A204.1 (cell line): ENCODE measurements at regions not wholly inside any gene's neighbourhood (a gene's known extent, or its start where the extent isn't known, plus 50 kb on each side); places are given as distances from the start of the nearest gene placed in this dataset.

Experiments used
- FAIRE-seq: peaks from 2 replicates; lab custom pipeline; 2012; peaks lifted over from hg19 to GRCh38; lab: Jason Lieb, UNC

DNA sequence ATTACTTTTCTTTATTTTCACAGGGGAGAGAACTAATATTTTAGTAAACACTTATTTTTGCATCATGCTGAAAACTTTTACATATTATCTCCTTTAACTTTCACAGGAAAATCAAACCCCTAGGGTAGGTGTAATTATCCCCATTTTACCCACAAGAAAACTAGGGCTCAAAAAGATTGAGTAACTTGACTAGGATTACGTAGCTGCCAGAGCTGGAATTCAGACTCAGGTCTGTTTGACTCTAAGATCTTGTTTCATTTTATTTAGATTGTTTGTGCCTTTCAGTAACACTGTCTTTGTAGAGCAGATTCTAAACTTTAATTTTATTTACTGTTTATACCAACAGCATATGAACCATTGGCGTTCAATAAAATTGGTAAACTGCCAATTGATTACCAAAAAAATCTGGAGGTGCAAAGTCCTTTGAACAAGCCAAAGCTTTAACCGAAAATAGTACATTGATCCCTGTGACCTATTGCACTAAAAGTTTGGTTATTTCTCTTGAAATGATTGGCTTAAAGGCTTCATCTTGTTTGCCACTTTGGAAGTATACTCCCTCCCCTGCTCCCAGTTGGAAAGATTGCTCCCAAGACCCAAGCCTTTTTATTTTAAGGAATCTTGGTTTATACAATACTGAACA lies 71.0 kb upstream of the WDR26 start:
- no peak for FAIRE-seq

DNA sequence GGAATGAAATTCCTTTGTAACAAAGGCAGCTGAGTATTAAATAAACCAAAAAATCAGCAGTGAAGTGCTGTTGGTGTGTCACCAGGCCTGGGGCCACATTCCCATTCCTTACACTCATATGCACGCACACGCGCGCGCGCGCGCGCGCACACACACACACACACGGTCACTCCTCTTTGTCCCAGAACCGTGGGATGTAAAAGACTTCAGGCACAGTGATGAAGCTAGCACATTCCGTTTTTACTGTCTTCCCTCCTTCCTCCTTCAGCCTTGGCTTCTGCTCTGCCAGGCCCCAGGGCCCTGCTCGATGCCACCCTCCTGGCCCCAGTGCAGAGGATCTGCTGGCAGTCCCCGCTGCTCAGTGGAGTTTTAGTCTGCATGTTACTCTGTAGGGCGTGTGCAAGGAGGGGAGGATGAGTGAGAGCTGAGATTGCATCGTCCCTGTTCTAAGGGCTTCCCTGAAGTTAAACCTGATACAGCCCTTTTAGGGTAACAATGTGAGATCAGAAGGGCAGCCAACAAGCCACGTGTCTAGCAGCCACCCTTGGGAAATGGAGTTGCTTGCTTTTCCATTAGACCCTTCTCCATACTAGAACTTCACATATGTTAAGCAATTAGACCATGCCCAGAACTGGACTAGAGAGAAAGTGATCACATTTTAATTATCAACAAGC lies 71.7 kb upstream of the WDR26 start:
- FAIRE-seq = no peak

DNA sequence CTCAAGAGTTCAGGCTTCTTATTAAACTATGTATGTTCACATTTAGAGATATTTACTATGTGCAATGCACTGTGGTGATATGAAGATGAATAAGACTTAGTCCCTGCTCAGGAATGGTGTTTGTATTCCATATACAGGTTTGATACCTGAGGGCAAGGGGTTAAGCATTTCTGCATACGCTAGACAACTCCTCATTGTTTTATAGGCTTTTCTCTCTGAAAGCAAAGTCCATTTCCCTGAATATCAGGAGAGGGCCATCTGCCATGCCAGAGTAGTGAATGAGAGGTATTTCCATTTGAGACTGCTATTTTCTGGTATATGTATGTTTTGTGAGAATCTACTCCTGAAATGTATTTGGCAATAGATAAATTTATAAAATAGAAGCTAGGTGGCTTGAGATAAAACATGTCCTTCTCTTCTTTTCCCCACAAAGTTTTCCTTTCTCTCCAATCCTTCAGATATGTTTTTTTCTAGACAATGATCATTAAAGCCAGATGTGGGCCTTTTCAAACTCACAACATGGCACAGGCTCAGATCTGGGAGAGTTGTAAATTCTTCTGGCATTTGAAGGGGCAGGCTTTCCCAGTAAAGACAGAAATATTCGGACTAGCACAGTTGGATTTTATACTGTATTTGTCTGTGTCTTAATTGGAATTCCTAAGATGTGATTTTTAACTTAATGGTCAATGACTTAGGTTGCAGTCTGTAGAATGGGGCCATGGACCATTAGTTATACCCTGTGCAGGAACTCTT lies 73.3 kb upstream of the WDR26 start:
- no peak for FAIRE-seq

DNA sequence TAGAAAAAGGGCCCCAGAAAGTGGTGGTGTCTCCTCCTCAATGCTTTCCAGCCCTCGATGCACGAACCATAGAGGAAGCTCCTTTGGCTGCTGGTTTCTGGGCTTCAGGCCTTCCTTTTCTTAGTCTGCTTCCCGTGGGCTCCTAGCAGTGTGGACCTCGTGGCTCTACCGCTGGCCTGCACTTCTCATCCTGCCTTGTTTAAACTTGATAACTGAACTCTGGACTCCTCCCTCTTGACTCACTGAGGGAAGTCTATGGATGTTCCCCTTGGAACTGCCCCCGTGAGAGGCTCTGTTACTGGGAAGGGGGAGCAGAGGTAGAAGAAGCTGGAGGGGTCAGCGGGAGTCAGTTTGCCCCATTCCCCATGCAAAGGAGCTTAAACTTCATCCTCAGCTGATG lies 75.3 kb upstream of the WDR26 start:
- FAIRE-seq = no peak

DNA sequence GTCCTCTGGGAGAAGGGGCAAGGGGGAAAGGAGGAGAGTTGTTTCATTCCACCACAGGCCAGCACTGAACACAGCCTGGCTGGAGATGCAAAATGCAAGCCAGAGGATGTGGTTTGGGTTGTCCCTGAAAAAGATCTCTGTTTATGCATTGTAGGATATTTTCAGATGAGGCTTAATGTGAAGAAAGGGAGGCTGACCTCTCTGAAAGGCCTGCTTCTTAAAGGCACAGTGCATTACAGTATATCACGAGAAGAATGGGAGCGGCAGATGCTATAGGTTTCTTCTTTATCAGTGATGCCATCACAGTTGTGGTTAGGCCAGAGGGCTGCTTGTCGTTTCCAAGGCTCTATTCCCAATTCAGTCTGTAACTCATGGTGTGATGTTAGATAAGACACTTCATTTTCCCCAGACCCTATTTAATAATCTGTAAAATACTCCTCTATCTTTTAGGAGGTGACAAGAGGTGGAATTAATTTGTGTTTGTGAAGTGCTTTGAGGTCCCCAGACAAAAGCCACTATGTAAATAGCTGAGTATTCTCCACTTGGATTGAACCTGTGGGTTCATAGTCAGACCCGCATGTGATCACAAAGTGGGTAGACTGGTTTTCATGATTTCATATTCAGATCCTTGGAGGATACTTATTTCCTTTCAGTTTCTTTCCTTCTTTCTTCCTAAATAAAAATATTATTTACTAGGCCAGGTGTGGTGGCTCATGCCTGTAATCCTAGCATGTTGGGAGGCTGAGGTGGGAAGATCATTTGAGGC lies 76.5 kb upstream of the WDR26 start:
- no peak for FAIRE-seq

DNA sequence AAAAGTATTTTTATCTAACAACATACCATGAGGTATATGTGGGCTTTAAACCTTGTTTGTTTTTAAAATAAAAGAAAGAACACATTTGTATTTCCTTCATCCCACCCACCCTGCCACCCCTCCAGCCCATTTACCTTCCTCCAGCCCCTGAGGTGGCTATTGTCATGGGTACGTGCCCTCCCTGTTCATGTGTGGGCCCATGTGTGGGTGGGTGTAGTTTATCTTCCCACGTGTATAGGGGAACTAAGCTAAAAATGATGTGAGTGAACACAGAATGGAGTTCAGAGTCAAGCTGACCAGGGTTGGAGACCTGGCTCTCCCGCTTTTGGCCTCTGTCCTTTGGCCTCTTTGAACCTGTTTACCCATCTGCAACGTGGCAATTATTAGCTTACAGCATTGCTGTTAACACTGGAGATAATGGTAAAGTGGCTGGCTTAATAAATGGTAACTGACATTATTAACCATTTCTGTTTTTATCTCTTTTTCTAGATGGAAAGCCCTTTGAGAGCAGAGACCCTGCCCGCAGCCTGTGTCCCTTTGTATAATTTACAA lies 78.1 kb upstream of the WDR26 start:
- FAIRE-seq = no peak

DNA sequence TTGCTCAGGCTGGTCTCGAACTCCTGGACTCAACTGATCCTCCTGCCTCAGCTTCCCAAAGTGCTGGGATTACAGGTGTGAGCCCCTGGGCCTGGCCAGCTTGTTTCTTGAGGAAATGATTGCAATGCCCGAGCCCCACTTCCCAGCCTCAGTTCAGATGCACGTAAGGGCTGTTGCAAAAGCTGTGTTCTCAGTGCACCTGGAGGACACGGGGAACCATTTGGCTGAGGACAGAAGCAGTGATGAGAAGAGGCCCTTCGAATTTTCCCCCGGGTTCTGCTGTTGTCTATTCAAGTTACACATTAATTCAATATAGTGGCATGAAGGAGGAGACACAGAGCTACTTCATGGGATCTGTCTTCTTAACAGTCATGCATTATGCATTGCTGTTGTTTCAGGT lies 78.8 kb upstream of the WDR26 start:
- no peak for FAIRE-seq

DNA sequence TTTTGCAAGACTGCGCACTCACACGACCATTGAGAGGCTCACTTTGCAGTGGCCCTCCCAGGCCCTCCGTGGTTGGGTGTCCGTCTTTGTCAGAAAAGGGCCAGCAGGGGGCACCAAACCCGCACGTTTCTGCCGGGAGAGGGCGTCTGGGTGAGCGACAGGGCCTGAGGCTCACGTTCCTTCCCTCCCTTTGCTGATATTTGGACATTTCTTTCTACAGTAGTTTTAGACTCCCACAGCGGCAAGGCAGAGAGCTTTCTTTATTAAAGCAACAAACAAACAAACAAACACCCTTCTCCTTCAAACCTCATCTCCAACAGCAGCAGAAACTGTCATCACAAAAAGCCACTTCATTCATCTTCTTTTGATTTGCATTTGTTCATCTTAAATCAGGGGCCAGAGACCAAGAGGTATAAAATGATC lies 79.2 kb upstream of the WDR26 start:
- FAIRE-seq = peak; percentile 82

DNA sequence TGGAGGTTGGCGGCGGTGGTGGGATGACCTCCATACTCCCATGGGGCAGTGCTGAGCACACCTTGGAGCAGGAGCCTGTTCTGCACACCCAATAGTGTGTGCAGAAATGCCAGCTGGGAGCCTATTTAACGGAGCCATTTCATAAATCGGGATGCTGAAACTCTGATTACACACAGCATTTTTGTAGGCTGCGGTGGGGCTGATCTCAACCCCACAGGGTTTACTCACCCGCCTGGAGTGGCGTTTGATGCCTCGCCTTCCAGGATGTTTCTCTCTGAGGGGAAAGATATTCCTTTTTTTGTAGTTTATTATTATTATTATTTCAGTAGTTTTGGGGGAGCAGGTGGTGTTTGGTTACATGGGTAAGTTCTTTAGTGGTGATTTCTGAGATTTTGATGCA lies 82.6 kb upstream of the WDR26 start:
- FAIRE-seq = no peak

DNA sequence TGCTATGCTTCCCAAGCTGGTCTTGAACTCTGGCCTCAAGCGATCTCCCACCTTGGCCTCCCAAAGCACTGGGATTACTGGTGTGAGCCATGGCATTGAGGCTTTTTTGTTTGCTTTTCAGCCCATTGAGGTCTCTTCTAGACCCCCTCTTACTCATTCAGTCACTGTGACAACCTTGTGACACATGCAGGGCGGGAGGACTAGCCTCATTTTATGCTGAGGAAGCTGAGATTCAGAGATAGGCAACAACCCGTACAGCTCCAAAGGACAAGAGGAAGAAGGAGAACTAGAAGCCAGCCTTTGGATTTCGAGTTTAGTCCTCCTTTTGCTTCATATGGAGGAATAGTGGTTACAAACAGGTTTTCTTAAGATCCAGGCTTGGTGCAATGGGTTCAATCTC lies 83.9 kb upstream of the WDR26 start:
- no peak for FAIRE-seq

DNA sequence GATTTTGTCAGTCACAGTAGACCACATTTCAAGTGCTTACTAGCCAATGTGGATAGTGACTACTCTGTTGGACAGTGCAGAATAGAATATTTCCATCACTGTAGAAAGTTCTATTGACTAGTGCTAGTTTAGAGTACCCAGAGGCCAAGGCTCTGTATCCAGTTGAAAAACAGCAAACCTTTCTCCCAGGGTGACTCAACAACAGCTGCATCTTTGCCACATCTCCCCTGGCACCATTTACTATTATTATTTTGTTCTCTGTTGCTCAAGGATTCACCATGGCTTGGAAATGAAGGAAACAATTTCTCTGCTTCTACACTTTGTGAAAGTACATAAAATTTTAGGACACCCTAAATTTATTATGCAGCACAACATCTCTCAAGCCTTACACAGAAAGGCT lies 85.3 kb upstream of the WDR26 start:
- no peak for FAIRE-seq

DNA sequence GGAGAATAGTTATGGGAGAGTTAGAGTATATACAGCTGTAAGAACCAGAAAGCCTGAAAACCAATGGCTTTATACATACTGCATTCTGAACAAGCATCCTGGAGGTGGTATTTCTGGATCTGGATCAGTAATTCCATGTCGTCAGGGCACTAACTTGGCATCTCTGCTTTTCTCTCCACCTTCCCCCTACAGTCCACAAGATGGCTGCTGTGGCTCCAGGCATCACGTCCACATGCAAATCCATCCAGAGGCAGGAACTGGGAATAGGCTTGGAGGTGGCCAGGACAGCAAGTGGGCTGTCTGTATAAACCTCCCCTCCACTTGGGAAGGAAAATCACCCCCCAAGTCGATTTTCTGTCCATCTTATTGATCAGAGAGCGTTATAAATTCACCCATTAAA lies 86.2 kb upstream of the WDR26 start:
- FAIRE-seq = no peak

DNA sequence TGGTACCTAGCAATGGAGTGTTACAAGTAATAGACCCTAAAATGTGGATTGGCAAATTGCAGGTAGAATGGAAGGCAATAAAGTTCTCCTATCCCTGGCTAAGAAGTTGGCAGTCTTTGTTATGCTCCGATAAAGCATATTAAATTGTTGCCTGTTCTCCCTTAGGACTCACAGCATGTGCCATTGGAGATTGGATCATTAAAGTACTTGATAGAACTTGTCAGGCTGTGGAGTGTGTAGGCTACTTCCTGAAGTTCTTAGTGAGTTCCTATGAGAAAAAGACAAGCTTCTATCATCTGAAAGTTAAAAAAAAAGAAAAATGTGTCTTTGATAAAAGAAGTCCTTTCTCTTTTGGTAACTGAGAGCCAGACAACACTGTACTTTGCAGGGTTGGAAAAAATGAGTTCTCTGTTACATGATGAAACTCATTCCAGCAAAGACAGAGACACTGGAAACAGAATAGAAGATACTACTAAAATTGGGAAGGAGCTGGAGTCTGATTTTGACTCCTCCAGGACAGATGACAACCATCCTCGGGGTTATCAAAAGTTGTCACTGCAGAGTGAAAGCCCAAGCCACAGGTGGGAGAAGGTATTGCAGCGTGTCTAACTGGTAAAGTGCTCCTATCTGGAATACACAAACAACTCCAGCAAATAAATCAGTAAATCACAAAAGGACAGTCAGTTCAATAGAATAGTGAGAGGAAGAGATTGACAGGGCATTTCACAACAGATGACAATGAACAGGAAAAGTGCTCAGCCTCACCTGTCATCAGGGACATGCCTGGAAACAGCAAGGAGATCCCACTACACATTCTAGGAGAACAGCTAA lies 87.5 kb upstream of the WDR26 start:
- FAIRE-seq = no peak

DNA sequence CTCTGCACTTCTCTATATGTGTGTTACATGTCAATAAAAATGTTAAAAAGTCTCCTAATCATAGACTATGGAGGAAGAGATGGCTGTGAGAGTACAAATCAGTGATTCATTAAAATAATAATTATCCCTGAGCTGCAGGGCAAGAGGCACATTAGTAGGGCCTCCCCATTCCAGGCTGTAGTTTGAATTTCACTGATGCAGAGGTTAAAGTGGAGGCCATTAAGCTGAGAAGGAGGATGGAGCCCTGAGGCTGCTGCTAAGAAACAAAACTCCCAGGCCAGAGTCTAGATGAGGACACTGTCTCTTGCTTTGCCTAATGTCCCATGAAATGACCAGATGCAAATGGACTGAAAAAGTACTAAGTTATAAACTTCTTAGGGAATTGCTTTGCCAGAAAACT lies 89.1 kb upstream of the WDR26 start:
- FAIRE-seq = no peak

DNA sequence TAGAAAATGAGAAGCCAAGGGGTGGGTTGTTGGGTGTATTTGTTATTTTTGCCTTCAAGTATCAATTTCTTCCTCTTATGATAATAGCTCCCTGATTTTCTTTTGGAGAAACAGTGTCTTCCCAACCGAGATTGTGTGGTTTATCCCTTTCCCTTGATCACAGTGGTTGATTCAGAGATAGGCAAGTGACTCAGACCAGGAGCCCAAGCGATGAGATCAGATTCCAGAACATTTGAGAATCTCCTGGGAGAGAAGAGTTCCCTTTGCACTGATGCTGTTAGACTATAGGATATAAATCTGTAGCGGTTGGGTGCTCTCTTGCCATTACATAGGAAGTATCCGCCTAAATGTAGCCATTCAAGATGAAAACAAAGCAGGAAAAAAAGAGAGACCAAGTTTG lies 90.1 kb upstream of the WDR26 start:
- FAIRE-seq = no peak

DNA sequence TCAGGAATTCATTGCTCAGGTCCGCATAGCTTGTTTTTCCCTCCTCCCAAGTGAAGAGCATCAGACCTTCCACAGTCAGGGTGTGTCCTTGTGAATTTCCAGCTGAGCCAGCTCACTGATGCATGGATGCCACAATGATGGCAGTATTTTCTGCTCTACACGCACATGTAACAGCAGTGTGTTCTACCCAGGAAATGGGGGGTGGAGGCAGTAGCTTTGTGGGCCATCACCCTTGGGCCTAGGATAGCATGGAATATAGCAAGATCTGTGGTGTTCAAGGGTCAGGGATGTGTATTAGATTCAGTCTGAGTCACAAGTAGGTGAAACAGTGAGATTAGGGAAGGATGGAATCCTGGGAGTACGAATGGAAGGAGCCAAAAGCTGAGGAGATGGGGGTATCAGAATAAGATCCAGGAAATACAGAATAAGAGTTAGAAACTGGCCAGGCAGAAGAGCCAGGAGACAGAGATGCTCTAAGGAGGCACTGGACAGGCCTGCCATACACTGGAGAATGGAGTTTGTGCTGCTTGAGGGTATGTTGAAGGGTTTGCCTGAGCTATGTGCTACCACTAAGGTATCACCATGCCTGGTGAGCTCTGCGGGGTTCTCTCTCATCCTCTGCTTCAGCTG lies 90.6 kb upstream of the CNIH3 start:
- FAIRE-seq = no peak

DNA sequence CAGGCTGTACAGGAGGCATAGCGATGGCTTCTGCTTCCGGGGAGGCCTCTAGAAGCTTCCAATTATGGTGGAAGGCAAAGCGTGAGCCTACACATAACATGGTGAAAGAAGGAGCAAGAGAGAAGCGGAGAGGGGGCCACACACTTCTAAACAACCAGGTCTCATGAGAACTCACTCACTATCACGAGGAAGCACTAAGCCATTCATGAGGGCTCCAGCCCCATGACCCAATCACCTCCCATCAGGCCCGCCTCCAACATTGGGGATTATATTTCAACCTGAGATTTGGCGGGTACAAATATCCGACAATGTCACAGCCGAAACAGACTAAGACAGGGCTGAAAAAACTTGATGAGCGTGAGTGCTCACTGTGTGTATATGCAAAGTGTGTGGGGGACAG lies 89.3 kb upstream of the CNIH3 start:
- FAIRE-seq = no peak

DNA sequence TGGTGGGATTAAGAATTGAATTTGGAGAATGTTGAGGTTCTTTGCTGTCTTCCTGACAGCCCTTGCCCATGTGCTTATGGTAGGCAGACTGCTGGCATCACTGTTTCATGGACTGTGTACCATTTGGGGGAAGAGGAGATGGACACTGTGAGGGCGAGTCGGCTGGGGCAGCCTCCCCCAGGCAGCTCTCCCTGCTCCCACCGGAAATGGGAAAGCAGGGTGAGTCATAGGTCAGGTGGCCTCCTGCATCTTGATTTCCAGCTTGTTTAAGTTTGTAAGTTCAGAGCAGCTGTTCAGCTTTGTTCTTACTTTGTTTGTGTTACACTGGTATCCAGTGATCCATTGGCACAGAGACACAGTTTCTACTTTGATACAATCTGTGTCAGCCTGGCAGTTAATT lies 87.2 kb upstream of the CNIH3 start:
- FAIRE-seq = no peak

DNA sequence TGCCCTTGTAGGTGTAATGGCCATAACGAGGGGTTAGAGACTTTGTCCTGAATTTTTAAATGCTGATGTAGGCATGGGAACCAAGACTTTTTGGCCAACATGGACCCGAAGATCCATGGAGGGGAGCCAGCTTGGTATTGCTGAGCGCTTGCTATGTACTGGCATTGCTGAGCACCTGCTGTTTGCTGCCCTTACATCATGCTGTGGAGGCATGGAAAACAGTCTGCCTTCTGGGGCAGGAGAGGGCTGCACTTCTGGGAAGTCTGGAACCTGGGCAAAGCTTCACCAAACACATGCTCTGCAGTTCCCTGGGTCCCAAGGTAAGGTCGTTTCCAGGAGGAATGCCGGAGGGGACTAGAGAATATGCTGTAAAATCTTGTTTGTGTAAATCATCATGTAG lies 86.3 kb upstream of the CNIH3 start:
- no peak for FAIRE-seq

DNA sequence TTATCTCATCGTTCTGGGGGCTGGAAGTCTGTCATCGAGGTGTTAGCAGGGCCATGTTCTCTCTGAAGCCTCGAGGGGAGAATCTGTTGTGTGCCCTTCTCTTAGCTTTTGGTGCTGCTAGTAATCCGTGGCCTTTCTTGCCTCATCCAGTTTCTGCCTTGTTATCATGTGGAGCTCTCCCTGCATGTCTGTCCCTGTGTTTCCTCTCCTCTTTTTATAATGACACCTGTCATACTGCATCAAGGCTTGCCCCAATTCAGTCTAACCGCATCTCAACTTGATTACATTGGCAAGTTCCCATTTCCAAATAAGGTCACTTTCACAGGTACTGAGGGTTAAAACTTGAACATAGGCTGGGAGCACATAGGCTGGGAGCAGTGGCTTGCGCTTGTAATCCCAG lies 82.6 kb upstream of the CNIH3 start:
- FAIRE-seq = no peak

DNA sequence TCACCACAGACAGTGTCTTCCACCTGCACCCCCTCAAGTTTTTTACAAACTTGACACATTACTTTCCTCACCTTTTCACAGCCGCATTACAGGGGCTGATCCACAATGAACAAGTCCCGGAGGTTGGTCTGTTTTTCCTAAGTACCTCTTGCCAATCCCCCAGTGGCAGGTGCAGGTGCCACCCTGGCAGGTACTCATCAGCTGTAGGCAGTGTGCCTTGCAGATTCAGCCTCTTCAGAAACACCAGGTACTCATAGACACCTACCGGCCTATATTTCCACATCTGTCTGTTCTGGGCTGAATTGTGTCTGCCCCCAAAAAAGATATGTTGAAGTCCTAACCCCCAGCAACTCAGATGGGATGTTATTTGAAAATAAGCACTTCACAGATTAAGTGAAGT lies 81.4 kb upstream of the CNIH3 start:
- no peak for FAIRE-seq
